ENCODE measurements at regions not wholly inside any gene's neighbourhood (a gene's known extent, or its start where the extent isn't known, plus 50 kb on each side); places are given as distances from the start of the nearest gene placed in this dataset.

DNA sequence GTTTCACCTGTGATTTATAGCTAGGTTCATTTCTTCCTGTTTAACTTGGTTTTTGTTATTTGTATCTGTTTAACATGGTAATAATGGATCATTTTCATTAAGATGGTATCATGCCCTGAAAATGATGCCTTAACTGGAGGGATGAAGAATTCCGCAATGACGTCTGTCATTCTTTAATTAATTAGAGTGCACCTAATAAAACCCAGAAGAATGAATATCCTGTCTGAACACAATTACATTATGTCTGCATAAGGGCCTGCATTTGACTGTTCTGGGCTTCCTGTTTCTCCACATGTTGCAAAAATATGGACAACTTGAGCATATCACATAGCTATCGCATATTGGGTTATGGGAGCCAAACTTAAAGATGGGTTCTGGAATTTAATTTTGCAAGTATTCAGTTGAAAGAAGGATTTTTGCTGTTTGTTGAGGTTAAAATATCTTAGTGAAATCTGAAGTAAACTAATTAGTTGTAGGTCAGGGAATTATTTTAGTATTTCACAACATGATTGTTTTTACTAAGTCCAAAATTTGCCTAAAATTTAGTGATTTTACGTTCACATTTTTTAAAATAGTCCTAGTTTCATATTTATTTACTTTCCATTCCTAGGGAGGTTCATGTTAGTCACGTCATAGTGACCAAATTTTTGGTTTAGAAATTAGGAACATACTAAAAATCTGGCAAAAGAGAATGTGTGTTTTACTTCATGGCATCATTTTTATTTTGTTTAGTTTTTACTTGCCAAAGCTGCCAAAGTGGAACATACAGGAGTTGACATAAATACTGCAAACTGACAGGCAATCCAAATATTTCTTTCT lies 321.0 kb upstream of the TGFBR2 start:
- H3K36me3 ChIP-seq: no peaks in the 10 kb centered on the region
- peaks cover 3% of the 10 kb centered on the region for H3K4me1 ChIP-seq (replicated peaks)
- WGBS: 74% methylated on average over 5 of the region's 5 CpGs
- no peaks in the 10 kb centered on the region for H3K27me3 ChIP-seq (replicated peaks; ENCODE audit: insufficient read depth)
- TF ChIP-seq POLR2AphosphoS5 (IDR thresholded peaks at IDR 0.05): no peak
- no peak for TF ChIP-seq CTCF (IDR thresholded peaks at IDR 0.05)
- no peak for TF ChIP-seq POLR2A (IDR thresholded peaks at IDR 0.05)
- H3K27ac ChIP-seq: no peak overlapping the region
- no peak for DNase-seq (ENCODE audit: low spot score)
- no peaks in the 10 kb centered on the region for H3K9me3 ChIP-seq
- intact Hi-C loops (cut with DNase I): no loop called here
- no peak overlapping the region for H3K4me3 ChIP-seq

DNA sequence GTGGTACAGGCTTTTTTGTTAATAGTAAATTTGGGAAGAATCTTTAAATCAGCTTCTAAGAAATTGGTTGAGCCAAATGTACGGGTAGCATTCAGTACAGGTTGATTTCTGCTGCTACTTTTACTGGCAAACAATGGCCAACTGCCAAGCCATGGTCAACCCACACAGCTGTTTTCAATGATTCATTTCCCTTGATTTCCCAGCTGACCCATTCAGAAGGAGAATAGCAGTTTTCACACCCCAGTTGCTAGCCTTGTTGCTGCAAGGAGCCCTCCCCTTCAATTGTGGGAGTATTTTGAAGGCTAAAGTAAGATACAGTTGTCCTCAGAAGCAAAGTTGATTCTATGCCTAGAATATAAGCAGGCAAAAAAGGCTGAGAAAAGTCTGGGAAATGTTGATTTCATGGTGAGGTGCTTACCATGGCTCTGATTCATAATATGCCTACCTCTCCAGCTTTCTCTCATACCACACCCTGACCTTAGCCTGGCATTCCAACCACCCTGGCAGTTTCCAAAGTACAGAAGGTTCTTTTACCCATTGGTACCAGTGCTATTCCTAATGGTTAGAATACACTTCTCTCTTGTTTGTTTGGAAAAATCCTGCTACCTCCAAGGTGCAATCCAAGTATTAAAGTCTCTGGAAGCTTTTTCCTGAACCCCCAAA lies 320.3 kb upstream of the TGFBR2 start:
- intact Hi-C loops (cut with DNase I): no loop called here
- Histone ChIP-seq H3K27ac (no peak overlapping the region), H3K9me3 (no peaks in the 10 kb centered on the region), H3K36me3 (no peaks in the 10 kb centered on the region), H3K4me1 (replicated peaks) (peaks cover 3% of the 10 kb centered on the region), H3K4me3 (no peak overlapping the region), H3K27me3 (replicated peaks; ENCODE audit: insufficient read depth) (no peaks in the 10 kb centered on the region)
- WGBS: 3% methylated on average over 1 of the region's 1 CpG
- DNase-seq (ENCODE audit: low spot score): peak; percentile 60
- TF ChIP-seq POLR2AphosphoS5 (IDR thresholded peaks at IDR 0.05): peak; percentile 61
- no peak for TF ChIP-seq POLR2A (IDR thresholded peaks at IDR 0.05)

GRCh38 chr3:30286811-30287210 lies 319.6 kb upstream of the TGFBR2 start:
- WGBS: 87% methylated on average over 2 of the region's 2 CpGs
- intact Hi-C loops (cut with DNase I): no loop called here
- no peaks in the 10 kb centered on the region for H3K9me3 ChIP-seq
- TF ChIP-seq POLR2AphosphoS5 (IDR thresholded peaks at IDR 0.05): no peak
- no peak for TF ChIP-seq CTCF (IDR thresholded peaks at IDR 0.05)
- TF ChIP-seq POLR2A (IDR thresholded peaks at IDR 0.05): no peak
- DNase-seq (ENCODE audit: low spot score): no peak
- no peaks in the 10 kb centered on the region for H3K27me3 ChIP-seq (replicated peaks; ENCODE audit: insufficient read depth)
- no peak overlapping the region for H3K4me3 ChIP-seq
- no peaks in the 10 kb centered on the region for H3K36me3 ChIP-seq
- peaks cover 3% of the 10 kb centered on the region for H3K4me1 ChIP-seq (replicated peaks)
- H3K27ac ChIP-seq: no peak overlapping the region

- H3K36me3 ChIP-seq: no peaks in the 10 kb centered on the region
- H3K27ac ChIP-seq: no peak overlapping the region
- peaks cover 3% of the 10 kb centered on the region for H3K4me1 ChIP-seq (replicated peaks)
- no peak for DNase-seq (ENCODE audit: low spot score)
- H3K9me3 ChIP-seq: no peaks in the 10 kb centered on the region
- TF ChIP-seq CTCF (IDR thresholded peaks at IDR 0.05) (no peak), POLR2AphosphoS5 (IDR thresholded peaks at IDR 0.05) (no peak), POLR2A (IDR thresholded peaks at IDR 0.05) (no peak)
- no peaks in the 10 kb centered on the region for H3K27me3 ChIP-seq (replicated peaks; ENCODE audit: insufficient read depth)
- H3K4me3 ChIP-seq: no peak overlapping the region
- intact Hi-C loops (cut with DNase I): no loop called here
Observed at GRCh38 chr3:30288830-30289229, 317.6 kb upstream of the TGFBR2 start.

DNA sequence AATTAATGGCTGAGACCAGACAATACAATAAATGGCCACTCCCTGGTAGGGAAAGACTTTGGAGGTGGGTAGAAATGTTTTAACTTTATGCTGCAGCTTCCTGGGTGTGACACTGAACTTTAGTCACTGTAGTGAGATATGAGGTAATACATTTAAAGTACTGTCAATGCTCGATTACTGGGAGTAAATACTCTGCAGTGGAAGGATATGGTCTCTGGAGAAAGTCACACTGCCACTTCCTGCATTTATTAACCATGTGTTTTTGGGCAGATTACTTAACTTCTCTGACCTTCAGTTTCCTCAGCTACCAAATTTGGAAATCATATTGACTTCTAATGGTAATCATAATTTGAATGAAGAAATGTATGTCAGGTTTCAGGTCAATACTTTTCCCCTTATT lies 317.1 kb upstream of the TGFBR2 start:
- Histone ChIP-seq H3K9me3 (no peaks in the 10 kb centered on the region), H3K36me3 (no peaks in the 10 kb centered on the region), H3K27ac (no peak overlapping the region), H3K4me3 (no peak overlapping the region), H3K4me1 (replicated peaks) (peaks cover 3% of the 10 kb centered on the region), H3K27me3 (replicated peaks; ENCODE audit: insufficient read depth) (no peaks in the 10 kb centered on the region)
- no peak for TF ChIP-seq POLR2AphosphoS5 (IDR thresholded peaks at IDR 0.05)
- no peak for TF ChIP-seq POLR2A (IDR thresholded peaks at IDR 0.05)
- TF ChIP-seq CTCF (IDR thresholded peaks at IDR 0.05): no peak
- intact Hi-C loops (cut with DNase I): no loop called here
- WGBS: 70% methylated on average over 1 of the region's 1 CpG
- DNase-seq (ENCODE audit: low spot score): no peak
